Stimulated activated CD4-positive, alpha-beta T cell treated with anti-CD3 and anti-CD28 coated beads, TNF-alpha, amount 100 ng/mL, for 24 hours (primary cell): ENCODE measurements at regions not wholly inside any gene's neighbourhood (a gene's known extent, or its start where the extent isn't known, plus 50 kb on each side); places are given as distances from the start of the nearest gene placed in this dataset.

ENCODE experiments used
- DNase-seq, 3 experiments: peaks; one replicate each; pipeline ENCODE4 v3.0.0-alpha.2; 2020; ENCODE audit warnings: low read depth in 3 of 3

- no peak for DNase-seq
These were observed 139.6 kb upstream of the GPR26 start for GRCh38 chr10:123526356-123527064.

GRCh38 chr10:123527151-123527550 lies 139.0 kb upstream of the GPR26 start:
- DNase-seq: no peak

- DNase-seq: no peak
These were observed 136.9 kb upstream of the GPR26 start for GRCh38 chr10:123529146-123529760.

GRCh38 chr10:123530166-123530870 lies 135.8 kb upstream of the GPR26 start:
- no peak for DNase-seq

GRCh38 chr10:123535386-123535785 lies 130.8 kb upstream of the GPR26 start:
- no peak for DNase-seq

GRCh38 chr10:123536176-123536845 lies 129.8 kb upstream of the GPR26 start:
- DNase-seq: no peak

GRCh38 chr10:123537188-123537961 lies 128.8 kb upstream of the GPR26 start:
- DNase-seq: no peak

GRCh38 chr10:123538401-123539320 lies 127.5 kb upstream of the GPR26 start:
- DNase-seq: no peak

GRCh38 chr10:123544986-123545385 lies 121.2 kb upstream of the GPR26 start:
- DNase-seq: no peak

GRCh38 chr10:123548770-123549169 lies 117.4 kb upstream of the GPR26 start:
- DNase-seq: no peak

GRCh38 chr10:123549761-123550454 lies 116.2 kb upstream of the GPR26 start:
- no peak for DNase-seq

GRCh38 chr10:123550675-123551096 lies 115.5 kb upstream of the GPR26 start:
- DNase-seq: no peak

- DNase-seq: no peak
These were observed 114.9 kb upstream of the GPR26 start for GRCh38 chr10:123551259-123551658.

- DNase-seq: no peak
These were observed 113.2 kb upstream of the GPR26 start for GRCh38 chr10:123552760-123553554.

- DNase-seq: no peak
These were observed 112.2 kb upstream of the GPR26 start for GRCh38 chr10:123553810-123554430.

- no peak for DNase-seq
These were observed 111.5 kb upstream of the GPR26 start for GRCh38 chr10:123554656-123555055.

- no peak for DNase-seq
These were observed 110.5 kb upstream of the GPR26 start for GRCh38 chr10:123555616-123556015.

- DNase-seq: no peak
These were observed 110.1 kb upstream of the GPR26 start for GRCh38 chr10:123556049-123556448.

- DNase-seq: no peak
These were observed 109.4 kb upstream of the GPR26 start for GRCh38 chr10:123556736-123557135.
